HCT116 (cell line): ENCODE measurements at regions not wholly inside any gene's neighbourhood (a gene's known extent, or its start where the extent isn't known, plus 50 kb on each side); places are given as distances from the start of the nearest gene placed in this dataset.

Experiments
- ATAC-seq: fragments of 200-7000 bp; cut with Tn5 transposase; 2 replicates; pipeline ENCODE4 v1.9.1; 2020; ENCODE audit warnings: mild to moderate bottlenecking, moderate library complexity
- BruUV-seq: library from RNA; stranded (reverse); fragments of 400-500 nt; replicated peaks from 2 replicates; lab custom pipeline; 2021; lab: Mats Ljungman, UMichigan
- CTCF ChIA-PET: fragments of 300-600 bp; sonication (Branson Sonifier 250); formaldehyde crosslinking; loops from one replicate; lab custom pipeline; 2021; ENCODE audit warnings: antibody characterized with exemption; lab: Charles Lee
- POLR2A ChIA-PET: fragments of 300-600, 350-600 bp; sonication (Branson Sonifier 250); formaldehyde crosslinking; loops from one replicate; lab custom pipeline; 2021; ENCODE audit warnings: antibody characterized with exemption; lab: Charles Lee
- RAD21 ChIA-PET, 2 experiments: fragments of 300-600 bp; sonication (Branson Sonifier 250); formaldehyde crosslinking; loops; one replicate each; lab custom pipeline; 2023; ENCODE audit warnings: low total read pairs in 2 of 2; ENCODE audit not compliant: uncharacterized antibody in 2 of 2, unreplicated experiment in 2 of 2, low non-redundant PET in 1 of 2; lab: Charles Lee
- DNase-seq: peaks from one replicate; pipeline ENCODE4 v3.0.0-alpha.2; 2010; ENCODE audit warnings: low read depth, low spot score
- H2AFZ ChIP-seq: fragments of 200-600 bp; shearing (Covaris generic), sonication (generic); 2 replicates; pipeline ENCODE4 v1.6.1; 2017; ENCODE audit warnings: low read depth, mixed run types, mixed read lengths, antibody characterized with exemption, low read length; ENCODE audit not compliant: poor library complexity, severe bottlenecking
- H3K27ac ChIP-seq: 2 replicates; pipeline ENCODE4 v1.5.1; 2012; ENCODE audit warnings: low read depth, low read length
- H3K27me3 ChIP-seq: fragments of 200-600 bp; sonication (generic); 2 replicates; pipeline ENCODE4 v1.6.1; 2016; ENCODE audit warnings: mixed run types, low read length, mixed read lengths; ENCODE audit not compliant: insufficient read depth
- H3K36me3 ChIP-seq, 2 experiments: fragments of 200-500 bp in 1 of 2; fragments of 200-600 bp in 1 of 2; sonication (Bioruptor generic) in 1 of 2; sonication (generic) in 1 of 2; 2 replicates each; pipeline versions ENCODE4 v1.5.1 to v1.6.1; 2014 to 2016; ENCODE audit warnings: low read length in 2 of 2, inconsistent platforms in 1 of 2, mixed read lengths in 1 of 2, mixed run types in 1 of 2; ENCODE audit not compliant: insufficient read depth in 2 of 2, control insufficient read depth in 1 of 2
- H3K4me1 ChIP-seq, 2 experiments: fragments of 200-600 bp in 1 of 2; sonication (generic) in 1 of 2; 2 replicates each; pipeline versions ENCODE4 v1.5.1 to v1.6.1; 2012 to 2017; ENCODE audit warnings: low read length in 2 of 2, inconsistent platforms in 1 of 2, mild to moderate bottlenecking in 1 of 2, mixed read lengths in 1 of 2, mixed run types in 1 of 2, moderate library complexity in 1 of 2; ENCODE audit not compliant: insufficient read depth in 2 of 2, control insufficient read depth in 1 of 2
- H3K4me2 ChIP-seq: fragments of 200-600 bp; sonication (generic); 2 replicates; pipeline ENCODE4 v1.6.1; 2017; ENCODE audit warnings: mixed run types, low read length, mixed read lengths
- H3K4me3 ChIP-seq, 2 experiments: fragments of 200-600 bp in 1 of 2; sonication (generic) in 1 of 2; replicated peaks in 1 of 2; 2 replicates each; pipeline ENCODE4 v1.5.1; 2011 to 2016; ENCODE audit warnings: low read length in 2 of 2, control low read depth in 1 of 2, low read depth in 1 of 2, mild to moderate bottlenecking in 1 of 2, mixed read lengths in 1 of 2, mixed run types in 1 of 2
- H3K79me2 ChIP-seq: fragments of 200-600 bp; sonication (generic); 2 replicates; pipeline ENCODE4 v1.6.1; 2017; ENCODE audit warnings: mild to moderate bottlenecking, mixed run types, low read length, moderate library complexity, mixed read lengths; ENCODE audit not compliant: insufficient read depth
- H3K9ac ChIP-seq: fragments of 200-600 bp; sonication (generic); 2 replicates; pipeline ENCODE4 v1.6.1; 2016; ENCODE audit warnings: low read length, mixed read lengths
- H3K9me2 ChIP-seq: fragments of 200-600 bp; sonication (generic), shearing (Covaris generic); 2 replicates; pipeline ENCODE4 v1.6.1; 2017; ENCODE audit warnings: mixed run types, mild to moderate bottlenecking, moderate library complexity; ENCODE audit not compliant: insufficient read depth
- H3K9me3 ChIP-seq, 2 experiments: fragments of 200-500 bp in 1 of 2; fragments of 200-600 bp in 1 of 2; sonication (Bioruptor generic) in 1 of 2; sonication (generic) in 1 of 2; 2 replicates each; pipeline ENCODE4 v1.6.1; 2014 to 2017; ENCODE audit warnings: low read length in 2 of 2, mixed read lengths in 2 of 2, inconsistent platforms in 1 of 2, low read depth in 1 of 2, mild to moderate bottlenecking in 1 of 2, mixed run types in 1 of 2, moderate library complexity in 1 of 2; ENCODE audit not compliant: control insufficient read depth in 1 of 2, insufficient read depth in 1 of 2
- H4K20me1 ChIP-seq: fragments of 200-600 bp; sonication (generic), shearing (Covaris generic); 2 replicates; pipeline ENCODE4 v1.6.1; 2017; ENCODE audit warnings: mixed run types, mild to moderate bottlenecking, moderate library complexity; ENCODE audit not compliant: insufficient read depth
- ATF3 ChIP-seq: IDR thresholded peaks from 2 replicates; pipeline ENCODE4 v1.6.1; 2012
- CBX3 ChIP-seq: IDR thresholded peaks from 2 replicates; pipeline ENCODE4 v1.6.1; 2012; ENCODE audit warnings: low read depth
- CEBPB ChIP-seq: IDR thresholded peaks from 2 replicates; pipeline ENCODE4 v1.6.1; 2012; ENCODE audit warnings: low read depth
- EZH2 ChIP-seq: fragments of 200-600 bp; sonication (generic); IDR thresholded peaks from 2 replicates; pipeline ENCODE4 v1.6.1; 2017; ENCODE audit warnings: antibody characterized with exemption, mixed run types
- EZH2phosphoT487 ChIP-seq: fragments of 200-600 bp; IDR thresholded peaks from 2 replicates; pipeline ENCODE4 v1.6.1; 2018; ENCODE audit warnings: antibody characterized with exemption, borderline replicate concordance
- FOSL1 ChIP-seq: IDR thresholded peaks from 2 replicates; pipeline ENCODE4 v1.6.1; 2012; ENCODE audit warnings: low read depth
- JUND ChIP-seq: IDR thresholded peaks from 2 replicates; pipeline ENCODE4 v1.6.1; 2012
- POLR2AphosphoS5 ChIP-seq: IDR thresholded peaks from 2 replicates; pipeline ENCODE4 v1.6.1; 2011; ENCODE audit warnings: mild to moderate bottlenecking, low read depth, low read length, moderate library complexity
- SRF ChIP-seq: IDR thresholded peaks from 2 replicates; pipeline ENCODE4 v1.6.1; 2012; ENCODE audit warnings: low read depth
- TCF7L2 ChIP-seq: IDR thresholded peaks from 2 replicates; pipeline ENCODE4 v1.7.0; 2011; ENCODE audit warnings: borderline replicate concordance, inconsistent platforms; ENCODE audit not compliant: insufficient read depth, insufficient read length; ENCODE audit errors: extremely low read depth
- ZBTB33 ChIP-seq: IDR thresholded peaks from 2 replicates; pipeline ENCODE4 v1.6.1; 2011; ENCODE audit warnings: mild to moderate bottlenecking, low read length, moderate library complexity; ENCODE audit not compliant: insufficient replicate concordance; ENCODE audit errors: extremely low read depth
- ZNF274 ChIP-seq: fragments of 200-500 bp; sonication (Bioruptor generic); IDR thresholded peaks from 2 replicates; pipeline ENCODE4 v1.6.1; 2014; ENCODE audit warnings: mild to moderate bottlenecking, low read depth, low read length, inconsistent platforms
- intact Hi-C: fragments of 100-400 bp; cut with micrococcal nuclease; formaldehyde crosslinking; loops from 2 replicates; pipeline ENCODE4 v1.10.0; 2022

GRCh38 chr21:16046656-16047330 lies 317.0 kb downstream of the USP25 start:
- no peak overlapping the region for H2AFZ ChIP-seq
- no peak overlapping the region for H3K9ac ChIP-seq
- no peaks in the 10 kb centered on the region for H3K79me2 ChIP-seq
- peaks cover 0 to 4% of the 10 kb centered on the region in 2 experiments; a peak in 1 of 4 replicates for H3K9me3 ChIP-seq
- ATAC-seq = no peak
- BruUV-seq = no TSS peak
- no peaks in the 10 kb centered on the region for H3K9me2 ChIP-seq
- intact Hi-C loops = no loop called here
- no peaks in the 10 kb centered on the region for H3K27me3 ChIP-seq
- H3K27ac ChIP-seq = no peak overlapping the region
- no peak overlapping the region for H3K4me2 ChIP-seq
- TF ChIP-seq EZH2phosphoT487 (no peak), EZH2 (no peak), SRF (no peak), POLR2AphosphoS5 (no peak), JUND (no peak), TCF7L2 (no peak), ZNF274 (no peak), CEBPB (no peak), FOSL1 (no peak), ZBTB33 (no peak), CBX3 (no peak), ATF3 (no peak)
- RAD21 ChIA-PET = no interaction called here
- POLR2A ChIA-PET = no interaction called here
- no peak for DNase-seq
- no peaks in the 10 kb centered on the region for H3K36me3 ChIP-seq
- H4K20me1 ChIP-seq = no peaks in the 10 kb centered on the region
- CTCF ChIA-PET = no interaction called here
- no peaks in the 10 kb centered on the region for H3K4me1 ChIP-seq
- H3K4me3 ChIP-seq = no peak overlapping the region
